ENCODE measurements at regions not wholly inside any gene's neighbourhood (a gene's known extent, or its start where the extent isn't known, plus 50 kb on each side); places are given as distances from the start of the nearest gene placed in this dataset.
"Not testable (repeated sequence)": the region's sequence is repeated elsewhere in the genome, so short reads cannot be mapped to it uniquely, and the experiment has no call there.

- DNase-seq (ENCODE audit: low read depth), result no peak
Observed at GRCh38 chr12:77274926-77275325, 209.6 kb upstream of the E2F7 start.

GRCh38 chr12:77273898-77274297 is 208.5 kb upstream of the E2F7 start:
- DNase-seq (ENCODE audit: low read depth), result no peak

- peak; percentile 53 for DNase-seq (ENCODE audit: low read depth)
Observed at GRCh38 chr12:77256956-77257355, 191.6 kb upstream of the E2F7 start.

DNA sequence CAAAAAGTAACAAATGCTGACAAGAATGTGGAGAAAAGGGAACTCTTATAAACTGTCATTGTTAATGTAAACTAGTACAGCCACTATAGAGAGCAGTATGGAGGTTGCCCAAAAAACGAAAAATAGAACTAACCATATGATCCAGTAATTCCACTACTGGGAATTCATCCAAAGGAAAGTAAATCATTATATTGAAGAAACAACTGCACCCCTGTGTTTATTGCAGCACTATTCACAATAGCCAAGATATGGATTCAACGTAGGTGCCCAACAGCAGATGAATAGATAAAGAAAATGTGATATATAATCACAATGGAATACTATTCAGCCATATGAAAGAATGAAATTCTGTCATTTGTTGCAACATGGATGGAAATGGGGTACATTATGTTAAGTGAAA is 188.0 kb upstream of the E2F7 start:
- DNase-seq (ENCODE audit: low read depth), result no peak

- DNase-seq (ENCODE audit: low read depth), result no peak
Observed at GRCh38 chr12:77251799-77252198, 186.4 kb upstream of the E2F7 start.

DNA sequence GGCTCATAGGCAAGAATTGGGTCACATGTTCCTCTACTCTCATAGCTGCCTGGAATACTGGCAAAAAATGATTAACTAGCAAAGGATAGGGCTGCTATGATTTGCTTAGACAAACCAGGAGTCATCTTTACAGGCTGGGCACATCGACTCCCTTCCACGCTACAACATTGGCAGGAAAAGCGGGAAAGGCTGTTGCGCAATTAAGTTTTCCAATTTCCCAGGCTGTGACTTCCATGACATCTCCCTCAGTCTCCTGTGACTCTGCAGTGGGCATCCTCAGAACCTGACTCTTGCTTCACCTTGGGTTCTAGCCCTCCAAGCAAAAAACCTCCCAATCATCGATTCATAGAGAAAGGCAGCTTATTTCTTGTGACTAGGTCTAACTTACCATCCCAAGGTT is 184.5 kb upstream of the E2F7 start:
- no peak for DNase-seq (ENCODE audit: low read depth)

GRCh38 chr12:77248036-77248435 is 182.7 kb upstream of the E2F7 start:
- DNase-seq (ENCODE audit: low read depth), result no peak

DNA sequence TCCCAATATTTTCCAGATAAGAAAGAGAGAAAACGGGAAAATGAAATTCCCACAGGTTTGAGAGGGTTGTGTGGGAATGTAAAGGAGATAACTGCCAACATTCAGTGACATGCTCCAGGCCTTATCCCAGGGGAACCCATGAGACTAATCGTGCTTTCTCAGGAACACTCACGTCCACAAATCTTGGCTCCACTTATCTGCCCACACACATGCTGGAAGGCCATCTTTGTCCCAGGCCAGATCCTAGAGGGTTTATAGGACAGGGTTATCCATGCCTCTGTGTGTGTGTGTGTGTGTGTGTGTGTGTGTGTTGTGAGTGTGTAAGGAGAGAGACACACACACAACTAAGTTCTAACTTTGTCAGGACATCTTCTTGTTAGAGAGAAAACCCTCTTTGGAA is 182.2 kb upstream of the E2F7 start:
- DNase-seq (ENCODE audit: low read depth), result no peak

DNA sequence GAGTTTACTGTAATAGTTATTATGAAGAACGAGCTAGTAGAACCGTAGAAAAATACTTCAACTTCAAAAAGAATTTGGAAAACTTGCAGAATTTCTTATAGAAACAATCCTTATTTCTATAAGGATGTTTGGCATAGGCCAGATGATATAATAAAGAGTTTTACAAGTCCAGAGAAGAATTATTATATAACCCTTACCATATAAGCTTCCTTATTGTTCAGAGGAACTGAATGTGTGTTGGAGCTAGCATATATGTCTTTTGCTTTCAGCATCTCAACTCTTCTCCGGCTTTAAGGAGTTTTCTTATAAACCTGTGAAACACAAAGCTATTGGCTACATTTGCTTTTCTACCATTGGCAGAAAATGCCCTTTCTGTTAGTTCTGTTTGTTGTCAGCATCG is 178.0 kb upstream of the E2F7 start:
- DNase-seq (ENCODE audit: low read depth), result no peak

DNA sequence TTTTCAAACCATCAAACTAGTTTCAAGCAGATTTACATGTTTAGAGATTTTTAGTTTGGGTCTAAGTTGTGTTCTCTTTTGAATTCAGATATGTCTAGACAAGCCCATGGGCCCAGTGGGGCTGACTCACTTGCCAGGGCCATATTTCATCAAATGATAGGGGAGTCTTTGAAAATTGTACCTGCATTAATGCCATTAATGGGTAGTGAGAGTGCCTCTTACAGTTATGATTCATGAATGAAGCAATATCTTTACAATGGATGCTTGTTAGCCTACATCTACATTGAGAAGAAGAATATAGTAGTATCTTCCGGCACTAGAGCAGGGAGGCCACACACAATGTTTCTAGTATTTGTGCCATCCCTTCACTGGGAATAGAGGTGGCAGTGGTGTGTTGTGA is 174.2 kb upstream of the E2F7 start:
- DNase-seq (ENCODE audit: low read depth), result no peak

DNA sequence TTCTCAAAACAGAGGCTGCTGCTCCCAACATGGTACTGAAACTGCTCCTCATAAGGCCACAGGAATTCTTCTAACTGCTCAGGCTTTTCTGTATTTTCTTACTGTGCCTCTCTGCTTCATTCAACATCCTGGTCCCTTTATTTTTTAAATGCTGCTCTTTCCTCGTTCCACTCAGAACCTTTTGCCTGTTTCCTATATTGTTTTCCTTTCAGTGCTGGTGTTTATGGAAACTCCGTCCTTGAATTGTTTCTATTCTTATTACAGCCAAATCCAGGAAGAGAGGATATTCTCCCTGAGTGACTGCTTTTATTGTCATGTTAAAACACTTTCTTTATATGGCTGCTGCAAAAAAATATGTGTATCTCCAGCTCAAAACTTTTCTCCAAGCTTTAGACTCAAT is 173.0 kb upstream of the E2F7 start:
- DNase-seq (ENCODE audit: low read depth), result no peak

- DNase-seq (ENCODE audit: low read depth), result no peak
Observed at GRCh38 chr12:77237896-77238295, 172.5 kb upstream of the E2F7 start.

GRCh38 chr12:77236066-77236465 is 170.7 kb upstream of the E2F7 start:
- peak; percentile 41 for DNase-seq (ENCODE audit: low read depth)

DNA sequence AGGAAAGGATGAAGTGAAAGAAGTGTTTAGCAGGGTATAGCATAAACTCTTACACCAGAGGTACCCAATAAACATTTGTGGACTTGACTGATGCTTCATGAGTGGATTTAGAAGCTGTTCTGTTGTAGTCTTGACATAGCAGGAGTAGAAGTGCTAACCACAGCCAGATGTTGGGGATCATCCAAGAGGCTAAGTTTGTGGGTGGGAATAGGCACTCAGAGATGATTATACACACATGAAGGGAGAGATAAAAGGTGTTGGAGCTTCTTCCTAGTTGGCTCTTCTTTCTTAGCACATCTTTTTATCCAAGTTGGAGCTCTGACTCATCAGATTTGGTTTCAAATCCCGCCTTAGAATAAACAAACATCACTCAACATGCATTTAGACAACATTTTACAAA is 166.7 kb upstream of the E2F7 start:
- DNase-seq (ENCODE audit: low read depth), result peak; percentile 91

GRCh38 chr12:77231501-77231918 is 166.1 kb upstream of the E2F7 start:
- DNase-seq (ENCODE audit: low read depth), result peak; percentile 85

GRCh38 chr12:77229640-77230442 is 164.5 kb upstream of the E2F7 start:
- DNase-seq (ENCODE audit: low read depth), result peak; percentile 88

GRCh38 chr12:77228376-77228775 is 163.0 kb upstream of the E2F7 start:
- no peak for DNase-seq (ENCODE audit: low read depth)

GRCh38 chr12:77226368-77226767 is 161.0 kb upstream of the E2F7 start:
- DNase-seq (ENCODE audit: low read depth), result no peak

DNA sequence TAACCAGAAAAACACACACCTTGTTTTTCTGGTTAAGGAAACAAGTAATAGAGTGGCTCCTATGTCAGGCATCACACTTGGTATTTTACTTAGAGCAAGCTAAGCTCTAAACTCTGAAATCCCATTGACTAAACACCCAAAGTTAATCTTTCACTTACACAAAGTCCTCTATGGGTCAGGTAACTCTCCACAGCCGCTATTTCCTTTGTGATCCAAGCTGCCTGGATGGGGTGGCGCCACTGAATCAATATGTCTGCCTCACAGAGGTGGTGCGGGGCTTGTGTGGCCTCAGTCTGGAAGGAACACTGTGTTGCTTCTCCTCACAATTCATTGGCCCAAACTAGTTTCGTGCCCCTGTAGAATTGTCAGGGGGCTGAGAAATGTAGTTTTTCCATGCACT is 160.0 kb upstream of the E2F7 start:
- DNase-seq (ENCODE audit: low read depth), result no peak

- no peak for DNase-seq (ENCODE audit: low read depth)
Observed at GRCh38 chr12:77224346-77224745, 159.0 kb upstream of the E2F7 start.

DNA sequence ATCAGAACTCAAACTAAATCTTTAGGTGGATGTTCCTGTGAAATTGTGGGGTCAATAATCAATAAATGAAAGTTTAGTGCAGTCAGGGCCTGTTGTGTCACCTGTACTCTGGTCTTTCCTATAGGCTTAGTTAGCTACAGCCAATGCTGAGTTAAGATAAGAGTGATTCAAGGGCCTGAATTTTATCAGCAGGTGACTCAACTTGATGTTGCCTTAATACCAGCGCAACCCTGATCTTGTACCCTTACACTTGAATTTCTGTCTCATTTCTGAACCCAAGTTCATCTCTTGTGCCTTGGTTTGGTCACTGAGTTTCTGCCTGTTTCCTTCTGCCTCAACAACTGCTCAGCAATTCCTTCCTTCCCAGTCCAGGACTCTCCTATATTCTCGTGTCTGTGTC is 157.0 kb upstream of the E2F7 start:
- DNase-seq (ENCODE audit: low read depth), result no peak

DNA sequence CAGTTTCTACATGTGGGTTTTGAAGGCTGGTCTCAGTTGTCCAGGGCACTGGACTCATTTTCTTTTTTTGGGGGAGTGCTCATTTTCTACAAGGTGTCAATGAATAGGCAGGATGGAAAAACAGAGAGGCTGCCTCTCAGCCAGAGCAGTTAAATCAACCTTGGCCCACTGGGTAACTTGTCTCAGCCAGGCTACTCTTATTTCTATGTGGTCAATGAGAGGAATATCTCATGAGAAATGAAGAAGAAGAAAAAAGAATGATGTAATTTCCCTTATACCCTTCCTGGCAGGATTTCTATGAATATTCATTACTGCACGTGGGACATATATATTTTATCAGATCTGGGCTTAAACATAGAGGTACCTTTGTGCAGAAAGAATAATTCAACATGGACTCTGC is 155.2 kb upstream of the E2F7 start:
- no peak for DNase-seq (ENCODE audit: low read depth)

DNA sequence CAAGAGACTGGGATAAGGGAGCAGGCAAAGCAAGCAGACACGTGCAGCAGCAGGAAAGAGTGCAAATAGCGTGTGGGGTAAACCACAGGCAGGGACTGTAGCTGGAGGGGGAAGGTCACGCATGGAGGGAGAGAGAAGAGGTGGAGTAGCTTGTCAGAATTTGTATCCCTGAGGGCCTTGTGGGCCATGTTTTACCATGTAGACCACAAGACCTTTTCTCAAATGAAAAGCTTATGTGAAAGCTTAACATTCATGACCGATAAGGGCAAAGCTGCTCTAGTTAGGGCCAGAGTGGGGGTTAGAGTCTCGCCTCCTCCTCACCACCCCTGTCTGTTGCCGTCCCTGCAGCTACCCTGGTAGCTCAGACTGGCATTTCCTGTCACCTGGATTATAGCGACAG is 152.9 kb upstream of the E2F7 start:
- no peak for DNase-seq (ENCODE audit: low read depth)

- DNase-seq (ENCODE audit: low read depth), result not testable (repeated sequence)
Observed at GRCh38 chr12:77216136-77216535, 150.8 kb upstream of the E2F7 start.
